Smooth muscle cell (in vitro differentiated cells): ENCODE measurements at regions not wholly inside any gene's neighbourhood (a gene's known extent, or its start where the extent isn't known, plus 50 kb on each side); places are given as distances from the start of the nearest gene placed in this dataset.

Experiments
- DNase-seq: peaks from one replicate; lab custom pipeline; 2025; ENCODE audit not compliant: unreplicated experiment; lab: John Stamatoyannopoulos, UW
- H2AFZ ChIP-seq: fragments of 200-600 bp; sonication (generic); 2 replicates; pipeline ENCODE4 v1.6.0; 2016; ENCODE audit warnings: antibody characterized with exemption, low read depth, mild to moderate bottlenecking
- H3F3A ChIP-seq: fragments of 200-600 bp; sonication (generic); 2 replicates; pipeline ENCODE4 v1.6.0; 2017; ENCODE audit warnings: antibody characterized with exemption, low read depth
- H3K27ac ChIP-seq: fragments of 200-600 bp; sonication (generic); 2 replicates; pipeline ENCODE4 v1.5.1; 2016; ENCODE audit warnings: low read depth, mild to moderate bottlenecking
- H3K27me3 ChIP-seq: fragments of 200-600 bp; sonication (generic); 2 replicates; pipeline ENCODE4 v1.6.1; 2016; ENCODE audit warnings: low read depth, mild to moderate bottlenecking
- H3K36me3 ChIP-seq: fragments of 200-600 bp; sonication (generic); 2 replicates; pipeline ENCODE4 v1.5.1; 2016; ENCODE audit warnings: low read depth
- H3K4me1 ChIP-seq: fragments of 200-600 bp; sonication (generic); 2 replicates; pipeline ENCODE4 v1.5.1; 2016; ENCODE audit warnings: low read depth
- H3K4me2 ChIP-seq: fragments of 200-600 bp; sonication (generic); 2 replicates; pipeline ENCODE4 v1.6.0; 2016; ENCODE audit warnings: mild to moderate bottlenecking
- H3K4me3 ChIP-seq: fragments of 200-600 bp; sonication (generic); 2 replicates; pipeline ENCODE4 v1.5.1; 2016; ENCODE audit warnings: mild to moderate bottlenecking
- H3K79me2 ChIP-seq: fragments of 200-600 bp; sonication (generic); 2 replicates; pipeline ENCODE4 v1.6.0; 2016; ENCODE audit warnings: low read depth, mild to moderate bottlenecking
- H3K9ac ChIP-seq: fragments of 200-600 bp; sonication (generic); 2 replicates; pipeline ENCODE4 v1.6.0; 2016; ENCODE audit warnings: low read depth
- H3K9me3 ChIP-seq: fragments of 200-600 bp; sonication (generic); replicated peaks from 2 replicates; pipeline ENCODE4 v1.5.1; 2016; ENCODE audit warnings: low read depth
- H4K20me1 ChIP-seq: fragments of 200-600 bp; sonication (generic); 2 replicates; pipeline ENCODE4 v1.6.0; 2016; ENCODE audit warnings: low read depth
- WGBS: methylation state at CpG from one replicate; pipeline ENCODE4 v1.1.7; 2016; ENCODE audit warnings: low lambda C conversion rate; 5-methylcytosine and 5-hydroxymethylcytosine counted together
- TF ChIP-seq, protein P1 (sequence below): fragments of 200-600 bp; sonication (generic); IDR thresholded peaks from 2 replicates; pipeline ENCODE4 v1.5.1; 2017; ENCODE audit warnings: borderline replicate concordance, mild to moderate bottlenecking, antibody characterized with exemption; ENCODE audit not compliant: insufficient read depth, poor library complexity, severe bottlenecking

GRCh38 chr13:109697936-109698335 is 88.4 kb downstream of the IRS2 start:
- Histone ChIP-seq H3K4me3 (no peak overlapping the region), H2AFZ (no peak overlapping the region), H3K9ac (no peak overlapping the region), H3K4me1 (peaks cover 6% of the 10 kb centered on the region), H3K79me2 (no peaks in the 10 kb centered on the region), H3F3A (peaks cover 7% of the 10 kb centered on the region), H3K27ac (no peak overlapping the region), H3K9me3 (no peaks in the 10 kb centered on the region), H4K20me1 (no peaks in the 10 kb centered on the region), H3K27me3 (no peaks in the 10 kb centered on the region), H3K4me2 (no peak overlapping the region), H3K36me3 (no peaks in the 10 kb centered on the region)
- TF ChIP-seq, protein P1, sequence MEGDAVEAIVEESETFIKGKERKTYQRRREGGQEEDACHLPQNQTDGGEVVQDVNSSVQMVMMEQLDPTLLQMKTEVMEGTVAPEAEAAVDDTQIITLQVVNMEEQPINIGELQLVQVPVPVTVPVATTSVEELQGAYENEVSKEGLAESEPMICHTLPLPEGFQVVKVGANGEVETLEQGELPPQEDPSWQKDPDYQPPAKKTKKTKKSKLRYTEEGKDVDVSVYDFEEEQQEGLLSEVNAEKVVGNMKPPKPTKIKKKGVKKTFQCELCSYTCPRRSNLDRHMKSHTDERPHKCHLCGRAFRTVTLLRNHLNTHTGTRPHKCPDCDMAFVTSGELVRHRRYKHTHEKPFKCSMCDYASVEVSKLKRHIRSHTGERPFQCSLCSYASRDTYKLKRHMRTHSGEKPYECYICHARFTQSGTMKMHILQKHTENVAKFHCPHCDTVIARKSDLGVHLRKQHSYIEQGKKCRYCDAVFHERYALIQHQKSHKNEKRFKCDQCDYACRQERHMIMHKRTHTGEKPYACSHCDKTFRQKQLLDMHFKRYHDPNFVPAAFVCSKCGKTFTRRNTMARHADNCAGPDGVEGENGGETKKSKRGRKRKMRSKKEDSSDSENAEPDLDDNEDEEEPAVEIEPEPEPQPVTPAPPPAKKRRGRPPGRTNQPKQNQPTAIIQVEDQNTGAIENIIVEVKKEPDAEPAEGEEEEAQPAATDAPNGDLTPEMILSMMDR, result no peak
- WGBS, result 92% methylated on average over 10 of the region's 10 CpGs
- DNase-seq, result no peak

GRCh38 chr13:109695402-109696190 is 90.8 kb downstream of the IRS2 start:
- no peak for DNase-seq
- H3K79me2 ChIP-seq, result no peaks in the 10 kb centered on the region
- H3K27me3 ChIP-seq, result no peaks in the 10 kb centered on the region
- H3K4me3 ChIP-seq, result no peak overlapping the region
- no peak overlapping the region for H3K4me2 ChIP-seq
- TF ChIP-seq, protein P1, result no peak
- H3K9me3 ChIP-seq, result no peaks in the 10 kb centered on the region
- H3K9ac ChIP-seq, result no peak overlapping the region
- 88% methylated on average over 6 of the region's 6 CpGs for WGBS
- no peak overlapping the region for H2AFZ ChIP-seq
- no peaks in the 10 kb centered on the region for H3K36me3 ChIP-seq
- H3K4me1 ChIP-seq, result peaks cover 6% of the 10 kb centered on the region
- peaks cover 5% of the 10 kb centered on the region for H3F3A ChIP-seq
- no peaks in the 10 kb centered on the region for H4K20me1 ChIP-seq
- H3K27ac ChIP-seq, result no peak overlapping the region

- Histone ChIP-seq H4K20me1 (no peaks in the 10 kb centered on the region), H3K9me3 (no peaks in the 10 kb centered on the region), H3K4me3 (no peak overlapping the region), H3K4me1 (peaks cover 2% of the 10 kb centered on the region), H3F3A (no peaks in the 10 kb centered on the region), H3K27ac (no peak overlapping the region), H3K79me2 (no peaks in the 10 kb centered on the region), H3K27me3 (no peaks in the 10 kb centered on the region), H3K36me3 (no peaks in the 10 kb centered on the region), H3K4me2 (no peak overlapping the region), H3K9ac (no peak overlapping the region), H2AFZ (no peak overlapping the region)
- TF ChIP-seq, protein P1, result no peak
- WGBS, result 96% methylated on average over 4 of the region's 4 CpGs
- DNase-seq, result no peak
Observed at GRCh38 chr13:109694972-109695371, 91.4 kb downstream of the IRS2 start.

GRCh38 chr13:109693213-109693612 is 93.2 kb downstream of the IRS2 start:
- TF ChIP-seq, protein P1, result no peak
- H3K27ac ChIP-seq, result no peak overlapping the region
- no peaks in the 10 kb centered on the region for H3K79me2 ChIP-seq
- no peaks in the 10 kb centered on the region for H3K27me3 ChIP-seq
- H4K20me1 ChIP-seq, result no peaks in the 10 kb centered on the region
- no peaks in the 10 kb centered on the region for H3K36me3 ChIP-seq
- H3K4me1 ChIP-seq, result no peaks in the 10 kb centered on the region
- DNase-seq, result no peak
- H3F3A ChIP-seq, result no peaks in the 10 kb centered on the region
- no peak overlapping the region for H3K4me2 ChIP-seq
- H2AFZ ChIP-seq, result no peak overlapping the region
- WGBS, result 90% methylated on average over 4 of the region's 4 CpGs
- H3K4me3 ChIP-seq, result no peak overlapping the region
- no peaks in the 10 kb centered on the region for H3K9me3 ChIP-seq
- no peak overlapping the region for H3K9ac ChIP-seq
